ENCODE measurements at regions not wholly inside any gene's neighbourhood (a gene's known extent, or its start where the extent isn't known, plus 50 kb on each side); places are given as distances from the start of the nearest gene placed in this dataset.

DNA sequence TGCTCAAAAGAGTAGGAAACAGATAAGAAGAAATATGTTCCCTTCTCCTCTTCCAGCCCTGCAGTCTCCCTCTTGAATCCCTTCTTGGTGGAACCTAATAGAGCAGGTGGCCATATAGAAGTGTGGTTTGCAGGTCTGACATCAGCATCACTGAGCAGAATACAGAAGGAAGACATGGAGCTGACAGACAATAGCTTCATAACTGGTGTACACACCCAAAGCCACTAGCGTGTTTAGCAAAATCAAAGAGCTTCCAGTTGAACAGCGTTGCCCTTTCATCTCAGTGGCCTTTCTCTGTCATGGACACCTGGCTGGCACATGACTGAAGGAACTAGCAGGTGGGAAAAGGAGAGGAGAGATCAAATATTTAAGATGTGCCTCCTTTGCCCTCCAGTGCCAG lies 245.5 kb downstream of the BAMBI start:
- no peak for TF ChIP-seq CTCF (IDR thresholded peaks at IDR 0.05)
- no peak for TF ChIP-seq POLR2AphosphoS5 (IDR thresholded peaks at IDR 0.05; ENCODE audit: insufficient read depth in 1 of 2, low read depth in 1 of 2)
- TF ChIP-seq POLR2A (IDR thresholded peaks at IDR 0.05): no peak
- Histone ChIP-seq H3K4me1 (no peaks in the 10 kb centered on the region), H3K27me3 (no peaks in the 10 kb centered on the region), H3K9me3 (no peaks in the 10 kb centered on the region), H3K4me3 (no peak overlapping the region), H3K36me3 (no peaks in the 10 kb centered on the region), H3K27ac (no peak overlapping the region)
- DNase-seq (ENCODE audit: extremely low spot score in 2 of 2): no peak
- intact Hi-C loops (cut with DNase I): no loop called here

DNA sequence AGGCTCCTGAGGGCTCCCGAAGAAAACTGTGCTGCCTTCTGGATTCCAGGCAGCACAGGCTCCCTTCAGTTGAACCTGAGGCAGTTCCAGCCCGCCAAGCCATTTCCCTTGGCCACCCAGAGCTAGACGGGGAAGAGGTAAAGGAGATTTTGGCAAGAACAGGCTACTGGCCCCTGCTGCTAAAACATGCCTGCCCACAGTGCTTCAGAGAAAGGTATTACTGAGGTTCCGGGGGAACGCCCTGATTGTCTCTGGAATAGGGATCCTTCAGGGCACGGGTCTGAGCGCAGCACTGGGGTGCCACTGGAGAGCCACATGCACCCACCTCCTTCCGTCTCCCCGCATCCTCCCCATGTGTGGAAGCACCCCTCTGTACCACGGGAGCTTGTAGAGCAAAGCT lies 247.4 kb downstream of the BAMBI start:
- Histone ChIP-seq H3K27ac (no peak overlapping the region), H3K36me3 (no peaks in the 10 kb centered on the region), H3K4me3 (no peak overlapping the region), H3K27me3 (no peaks in the 10 kb centered on the region), H3K4me1 (no peaks in the 10 kb centered on the region), H3K9me3 (no peaks in the 10 kb centered on the region)
- TF ChIP-seq CTCF (IDR thresholded peaks at IDR 0.05): no peak
- TF ChIP-seq POLR2A (IDR thresholded peaks at IDR 0.05): no peak
- no peak for TF ChIP-seq POLR2AphosphoS5 (IDR thresholded peaks at IDR 0.05; ENCODE audit: insufficient read depth in 1 of 2, low read depth in 1 of 2)
- intact Hi-C loops (cut with DNase I): no loop called here
- no peak for DNase-seq (ENCODE audit: extremely low spot score in 2 of 2)

GRCh38 chr10:28925121-28925663 lies 247.9 kb downstream of the BAMBI start:
- Histone ChIP-seq H3K4me1 (no peaks in the 10 kb centered on the region), H3K4me3 (no peak overlapping the region), H3K9me3 (no peaks in the 10 kb centered on the region), H3K27me3 (no peaks in the 10 kb centered on the region), H3K36me3 (no peaks in the 10 kb centered on the region), H3K27ac (no peak overlapping the region)
- no peak for DNase-seq (ENCODE audit: extremely low spot score in 2 of 2)
- TF ChIP-seq POLR2AphosphoS5 (IDR thresholded peaks at IDR 0.05; ENCODE audit: insufficient read depth in 1 of 2, low read depth in 1 of 2) (no peak), CTCF (IDR thresholded peaks at IDR 0.05) (no peak), POLR2A (IDR thresholded peaks at IDR 0.05) (no peak)
- intact Hi-C loops (cut with DNase I): no loop called here

- no peak overlapping the region for H3K4me3 ChIP-seq
- H3K9me3 ChIP-seq: no peaks in the 10 kb centered on the region
- intact Hi-C loops (cut with DNase I): no loop called here
- no peaks in the 10 kb centered on the region for H3K27me3 ChIP-seq
- no peaks in the 10 kb centered on the region for H3K36me3 ChIP-seq
- no peak overlapping the region for H3K27ac ChIP-seq
- DNase-seq (ENCODE audit: extremely low spot score in 2 of 2): no peak
- H3K4me1 ChIP-seq: no peaks in the 10 kb centered on the region
- no peak for TF ChIP-seq CTCF (IDR thresholded peaks at IDR 0.05)
- no peak for TF ChIP-seq POLR2A (IDR thresholded peaks at IDR 0.05)
- TF ChIP-seq POLR2AphosphoS5 (IDR thresholded peaks at IDR 0.05; ENCODE audit: insufficient read depth in 1 of 2, low read depth in 1 of 2): no peak
These were observed 249.6 kb downstream of the BAMBI start for GRCh38 chr10:28926932-28927331.

GRCh38 chr10:28928484-28928883 lies 251.2 kb downstream of the BAMBI start:
- intact Hi-C loops (cut with DNase I): no loop called here
- H3K4me3 ChIP-seq: no peak overlapping the region
- no peak for DNase-seq (ENCODE audit: extremely low spot score in 2 of 2)
- H3K27me3 ChIP-seq: no peaks in the 10 kb centered on the region
- TF ChIP-seq POLR2AphosphoS5 (IDR thresholded peaks at IDR 0.05; ENCODE audit: insufficient read depth in 1 of 2, low read depth in 1 of 2) (no peak), CTCF (IDR thresholded peaks at IDR 0.05) (no peak), POLR2A (IDR thresholded peaks at IDR 0.05) (no peak)
- no peak overlapping the region for H3K27ac ChIP-seq
- no peaks in the 10 kb centered on the region for H3K36me3 ChIP-seq
- H3K9me3 ChIP-seq: no peaks in the 10 kb centered on the region
- H3K4me1 ChIP-seq: no peaks in the 10 kb centered on the region
